H1 (cell line): ENCODE measurements at regions not wholly inside any gene's neighbourhood (a gene's known extent, or its start where the extent isn't known, plus 50 kb on each side); places are given as distances from the start of the nearest gene placed in this dataset.

Experiments
- CTCF ChIA-PET: fragments of 300-600 bp; sonication (Branson Sonifier 250); formaldehyde crosslinking; loops from one replicate; lab custom pipeline; 2021; ENCODE audit not compliant: partially characterized antibody; lab: Charles Lee
- POLR2A ChIA-PET: fragments of 300-600 bp; sonication (Branson Sonifier 250); formaldehyde crosslinking; loops from one replicate; lab custom pipeline; 2021; ENCODE audit warnings: inconsistent platforms; ENCODE audit not compliant: partially characterized antibody; lab: Charles Lee
- DNase-seq, 2 experiments: peaks; one replicate each; pipeline versions ENCODE4 v3.0.0 to v3.0.0-alpha.2; 2010 to 2022; ENCODE audit warnings: low spot score in 2 of 2, low read depth in 1 of 2, mixed read lengths in 1 of 2
- FAIRE-seq: peaks from 2 replicates; lab custom pipeline; 2011; peaks lifted over from hg19 to GRCh38; lab: Jason Lieb, UNC
- H2AFZ ChIP-seq: 2 replicates; pipeline ENCODE4 v1.8.1; 2012; ENCODE audit warnings: low read length, inconsistent platforms
- H2AK5ac ChIP-seq: 2 replicates; pipeline ENCODE4 v1.6.1; 2013; ENCODE audit warnings: low read depth, low read length
- H2BK120ac ChIP-seq: replicated peaks from 2 replicates; pipeline ENCODE3; 2013; ENCODE audit warnings: low read depth, low read length, inconsistent platforms
- H2BK12ac ChIP-seq: 2 replicates; pipeline ENCODE4 v1.6.1; 2013; ENCODE audit warnings: low read depth, low read length
- H2BK15ac ChIP-seq: 2 replicates; pipeline ENCODE4 v1.6.1; 2013; ENCODE audit warnings: low read length
- H2BK20ac ChIP-seq: 2 replicates; pipeline ENCODE4 v1.6.1; 2013; ENCODE audit warnings: low read length
- H2BK5ac ChIP-seq: 2 replicates; pipeline ENCODE4 v1.6.1; 2013; ENCODE audit warnings: low read depth, low read length
- H3K14ac ChIP-seq: 2 replicates; pipeline ENCODE4 v1.6.1; 2013; ENCODE audit warnings: inconsistent platforms; ENCODE audit not compliant: insufficient read length
- H3K18ac ChIP-seq: 2 replicates; pipeline ENCODE4 v1.6.1; 2013; ENCODE audit warnings: low read length; ENCODE audit errors: extremely low read depth
- H3K23ac ChIP-seq: 2 replicates; pipeline ENCODE4 v1.6.1; 2013; ENCODE audit warnings: inconsistent platforms; ENCODE audit not compliant: insufficient read length
- H3K23me2 ChIP-seq: 2 replicates; pipeline ENCODE4 v1.6.1; 2013; ENCODE audit warnings: low read depth, low read length
- H3K27ac ChIP-seq: 2 replicates; pipeline ENCODE4 v1.6.1; 2011; ENCODE audit warnings: low read depth, low read length, inconsistent platforms
- H3K27me3 ChIP-seq, 4 experiments: replicated peaks in 1 of 4; 1 replicate in 1 of 4; 2 replicates in 3 of 4; pipeline versions ENCODE4 v1.6.1 to v1.8.1; 2011 to 2013; ENCODE audit warnings: low read length in 3 of 4, mild to moderate bottlenecking in 3 of 4, inconsistent platforms in 2 of 4, mixed read lengths in 2 of 4, moderate library complexity in 1 of 4; ENCODE audit not compliant: control insufficient read depth in 3 of 4, insufficient read depth in 3 of 4; ENCODE audit errors: extremely low read depth in 1 of 4
- H3K36me3 ChIP-seq, 4 experiments: 2 replicates each; pipeline versions ENCODE4 v1.6.1 to v1.8.1; 2011 to 2013; ENCODE audit warnings: mild to moderate bottlenecking in 4 of 4, low read length in 3 of 4, moderate library complexity in 2 of 4, control low read depth in 1 of 4, inconsistent platforms in 1 of 4; ENCODE audit not compliant: insufficient read depth in 4 of 4, control insufficient read depth in 2 of 4
- H3K4ac ChIP-seq: replicated peaks from 2 replicates; pipeline ENCODE3; 2013; ENCODE audit warnings: low read length, low read depth, mixed read lengths, inconsistent platforms; ENCODE audit not compliant: insufficient read length
- H3K4me1 ChIP-seq, 4 experiments: replicated peaks in 1 of 4; 1 replicate in 1 of 4; 2 replicates in 3 of 4; pipeline versions ENCODE4 v1.6.1 to v1.8.1; 2011 to 2013; ENCODE audit warnings: low read length in 3 of 4, inconsistent platforms in 2 of 4, mixed read lengths in 1 of 4; ENCODE audit not compliant: insufficient read depth in 4 of 4, control insufficient read depth in 3 of 4
- H3K4me2 ChIP-seq, 2 experiments: 2 replicates each; pipeline versions ENCODE4 v1.6.1 to v1.8.1; 2011 to 2013; ENCODE audit warnings: low read depth in 2 of 2, low read length in 2 of 2, control low read depth in 1 of 2, inconsistent platforms in 1 of 2, mild to moderate bottlenecking in 1 of 2; ENCODE audit not compliant: insufficient read depth in 1 of 2
- H3K4me3 ChIP-seq, 4 experiments: fragments of 200-600, 300-600 bp in 1 of 4; sonication (generic), shearing (Covaris generic), sonication (Bioruptor Twin) in 1 of 4; 2 replicates each; pipeline versions ENCODE4 v1.5.1 to v1.8.1; 2011 to 2016; ENCODE audit warnings: low read length in 4 of 4, low read depth in 3 of 4, control low read depth in 2 of 4, inconsistent platforms in 2 of 4, mild to moderate bottlenecking in 2 of 4, mixed read lengths in 1 of 4, moderate library complexity in 1 of 4; ENCODE audit not compliant: insufficient read depth in 2 of 4; ENCODE audit errors: extremely low read depth in 1 of 4
- H3K56ac ChIP-seq: replicated peaks from 2 replicates; pipeline ENCODE3; 2013; ENCODE audit warnings: low read depth, mild to moderate bottlenecking, mixed read lengths, low read length, inconsistent platforms; ENCODE audit not compliant: insufficient read length
- H3K79me1 ChIP-seq: 2 replicates; pipeline ENCODE4 v1.6.1; 2013; ENCODE audit warnings: low read depth, low read length, control low read depth
- H3K79me2 ChIP-seq, 2 experiments: 2 replicates each; pipeline versions ENCODE4 v1.6.1 to v1.8.1; 2012 to 2013; ENCODE audit warnings: low read length in 2 of 2, mild to moderate bottlenecking in 2 of 2, inconsistent platforms in 1 of 2; ENCODE audit not compliant: insufficient read depth in 2 of 2, control insufficient read depth in 1 of 2
- H3K9ac ChIP-seq, 4 experiments: replicated peaks in 1 of 4; 1 replicate in 1 of 4; 2 replicates in 3 of 4; pipeline versions ENCODE4 v1.6.1 to v1.8.1; 2011 to 2013; ENCODE audit warnings: low read depth in 3 of 4, low read length in 3 of 4, control low read depth in 2 of 4, mild to moderate bottlenecking in 2 of 4, moderate library complexity in 2 of 4, inconsistent platforms in 1 of 4; ENCODE audit errors: extremely low read depth in 1 of 4
- H3K9me3 ChIP-seq, 2 experiments: 2 replicates each; pipeline versions ENCODE4 v1.6.1 to v1.8.1; 2012 to 2013; ENCODE audit warnings: mild to moderate bottlenecking in 2 of 2, moderate library complexity in 2 of 2, control low read depth in 1 of 2, inconsistent platforms in 1 of 2, low read depth in 1 of 2, low read length in 1 of 2, mixed read lengths in 1 of 2; ENCODE audit not compliant: insufficient read depth in 2 of 2
- H4K20me1 ChIP-seq, 2 experiments: replicated peaks in 1 of 2; 2 replicates each; pipeline versions ENCODE3 to v1.8.1; 2011 to 2013; ENCODE audit warnings: inconsistent platforms in 2 of 2, low read length in 2 of 2, mild to moderate bottlenecking in 1 of 2; ENCODE audit not compliant: insufficient read depth in 2 of 2, control insufficient read depth in 1 of 2
- H4K5ac ChIP-seq: 2 replicates; pipeline ENCODE4 v1.6.1; 2013; ENCODE audit warnings: low read length, low read depth, mixed read lengths, inconsistent platforms; ENCODE audit not compliant: insufficient read length
- H4K8ac ChIP-seq: 2 replicates; pipeline ENCODE4 v1.8.0; 2013; ENCODE audit warnings: mild to moderate bottlenecking, moderate library complexity, low read length, inconsistent platforms; ENCODE audit not compliant: insufficient read depth; ENCODE audit errors: extremely low read depth
- H4K91ac ChIP-seq: replicated peaks from 2 replicates; pipeline ENCODE3; 2013; ENCODE audit warnings: low read length, mixed read lengths, inconsistent platforms; ENCODE audit not compliant: insufficient read length
- ATF2 ChIP-seq: IDR thresholded peaks from 2 replicates; pipeline ENCODE4 v1.6.1; 2012; ENCODE audit warnings: low read length, inconsistent platforms
- ATF3 ChIP-seq: IDR thresholded peaks from 2 replicates; pipeline ENCODE4 v1.6.1; 2011; ENCODE audit warnings: low read depth, mild to moderate bottlenecking, low read length; ENCODE audit not compliant: insufficient read depth
- EZH2 ChIP-seq: fragments of 200-600 bp; sonication (generic); IDR thresholded peaks from 2 replicates; pipeline ENCODE4 v1.7.1; 2012; ENCODE audit warnings: low read depth, mild to moderate bottlenecking, moderate library complexity, low read length, inconsistent platforms; ENCODE audit not compliant: severe bottlenecking
- KDM1A ChIP-seq: fragments of 200-600, 300-600 bp; sonication (generic); IDR thresholded peaks from 2 replicates; pipeline ENCODE4 v1.7.1; 2016; ENCODE audit warnings: mild to moderate bottlenecking, low read length, borderline replicate concordance
- NRF1 ChIP-seq: IDR thresholded peaks from 2 replicates; pipeline ENCODE4 v1.6.1; 2011; ENCODE audit warnings: mild to moderate bottlenecking, low read depth, low read length, improper control_type of control experiment
- RAD21 ChIP-seq, 2 experiments: IDR thresholded peaks in 1 of 2; conservative IDR thresholded peaks in 1 of 2; 2 replicates each; pipeline ENCODE4 v1.6.1; 2011; ENCODE audit warnings: low read depth in 2 of 2, low read length in 2 of 2, improper control_type of control experiment in 1 of 2, inconsistent platforms in 1 of 2, mild to moderate bottlenecking in 1 of 2, moderate library complexity in 1 of 2
- SP2 ChIP-seq: IDR thresholded peaks from 2 replicates; pipeline ENCODE4 v1.6.1; 2012; ENCODE audit warnings: mild to moderate bottlenecking, low read length, inconsistent platforms
- SP4 ChIP-seq: IDR thresholded peaks from 2 replicates; pipeline ENCODE4 v1.6.1; 2012; ENCODE audit warnings: low read length, inconsistent platforms
- SUZ12 ChIP-seq: fragments of 200-600 bp; sonication (generic); IDR thresholded peaks from 2 replicates; pipeline ENCODE4 v1.6.1; 2012; ENCODE audit warnings: mild to moderate bottlenecking, inconsistent platforms, low read length, moderate library complexity, mixed read lengths
- ZNF274 ChIP-seq: IDR thresholded peaks from 2 replicates; pipeline ENCODE4 v1.7.0; 2012; ENCODE audit warnings: low read length, borderline replicate concordance; ENCODE audit errors: extremely low read depth
- WGBS, 2 experiments: shearing (Covaris generic) in 1 of 2; methylation state at CpG; one replicate each; pipeline versions ENCODE4 v1.1.6 to v1.1.7; 2013 to 2015; ENCODE audit warnings: low lambda C conversion rate in 2 of 2, mixed read lengths in 2 of 2, inconsistent platforms in 1 of 2, low coverage in 1 of 2, missing lambda C conversion rate in 1 of 2; ENCODE audit not compliant: insufficient replicate concordance in 2 of 2, insufficient coverage in 1 of 2, insufficient read length in 1 of 2; ENCODE audit errors: extremely low coverage in 1 of 2, missing lambda C conversion rate in 1 of 2; 5-methylcytosine and 5-hydroxymethylcytosine counted together

GRCh38 chr12:71300772-71301675 lies 138.6 kb upstream of the LGR5 start:
- Histone ChIP-seq H3K14ac (no peak overlapping the region), H2BK15ac (no peak overlapping the region), H2BK5ac (no peak overlapping the region), H3K4ac (no peak overlapping the region), H3K4me1 (no peaks in the 10 kb centered on the region), H2BK12ac (no peak overlapping the region), H4K20me1 (no peaks in the 10 kb centered on the region), H3K4me2 (no peak overlapping the region), H3K79me2 (no peaks in the 10 kb centered on the region), H2BK20ac (no peak overlapping the region), H3K56ac (no peak overlapping the region), H3K4me3 (no peak overlapping the region), H3K27me3 (no peaks in the 10 kb centered on the region), H3K18ac (no peak overlapping the region), H3K23ac (no peak overlapping the region), H3K36me3 (no peaks in the 10 kb centered on the region), H4K8ac (no peak overlapping the region), H3K9me3 (no peaks in the 10 kb centered on the region), H2AFZ (no peak overlapping the region), H3K27ac (no peak overlapping the region), H2AK5ac (no peak overlapping the region), H2BK120ac (no peak overlapping the region), H3K23me2 (no peaks in the 10 kb centered on the region), H4K5ac (no peak overlapping the region), H3K79me1 (no peaks in the 10 kb centered on the region), H4K91ac (no peak overlapping the region), H3K9ac (no peak overlapping the region)
- no peak for FAIRE-seq
- no peak for DNase-seq
- 91% methylated on average over 4 of the region's 4 CpGs; no CpG with 5 or more reads in 1 of the 2 experiments for WGBS, 2 experiments
- CTCF ChIA-PET = interaction anchor here (0.6 kb wide), 1 partner anchor 197 kb away, joined by 3 read pairs; no protein-coding TSS in a partner anchor
- POLR2A ChIA-PET = no interaction called here
- TF ChIP-seq EZH2 (no peak), SUZ12 (no peak), ATF3 (no peak), SP4 (no peak), ZNF274 (no peak), NRF1 (no peak), ATF2 (no peak), RAD21 (IDR thresholded peaks at IDR 0.05 in 1 of 2, conservative IDR thresholded peaks at IDR 0.05 in 1 of 2; ENCODE audit: low read depth in 2 of 2, low read length in 2 of 2) (no peak), SP2 (no peak), KDM1A (no peak)
